Endothelial cell of umbilical vein (primary cell): ENCODE measurements at regions not wholly inside any gene's neighbourhood (a gene's known extent, or its start where the extent isn't known, plus 50 kb on each side); places are given as distances from the start of the nearest gene placed in this dataset.

ENCODE experiments used
- CTCF ChIP-seq, 2 donors: IDR thresholded peaks; 1 replicate in 1 of 2; 2 replicates in 1 of 2; pipeline ENCODE4 v1.5.1; 2011; ENCODE audit warnings: low read length in 2 of 2, mild to moderate bottlenecking in 2 of 2, moderate library complexity in 2 of 2, control low read depth in 1 of 2, inconsistent platforms in 1 of 2, low read depth in 1 of 2; ENCODE audit not compliant: insufficient read depth in 1 of 2; ENCODE audit errors: extremely low read depth in 1 of 2
- JUN ChIP-seq: IDR thresholded peaks from 2 replicates; pipeline ENCODE4 v1.6.1; 2011; ENCODE audit warnings: borderline replicate concordance, low read depth; ENCODE audit not compliant: insufficient read length, insufficient read depth

GRCh38 chr2:144571770-144572169, 51.9 kb upstream of the ZEB2 start:
- TF ChIP-seq CTCF (IDR thresholded peaks at IDR 0.05; ENCODE audit: extremely low read depth in 1 of 2, insufficient read depth in 1 of 2, low read depth in 1 of 2, low read length in 2 of 2) (no peak), JUN (no peak)
